ENCODE measurements at regions not wholly inside any gene's neighbourhood (a gene's known extent, or its start where the extent isn't known, plus 50 kb on each side); places are given as distances from the start of the nearest gene placed in this dataset.

DNA sequence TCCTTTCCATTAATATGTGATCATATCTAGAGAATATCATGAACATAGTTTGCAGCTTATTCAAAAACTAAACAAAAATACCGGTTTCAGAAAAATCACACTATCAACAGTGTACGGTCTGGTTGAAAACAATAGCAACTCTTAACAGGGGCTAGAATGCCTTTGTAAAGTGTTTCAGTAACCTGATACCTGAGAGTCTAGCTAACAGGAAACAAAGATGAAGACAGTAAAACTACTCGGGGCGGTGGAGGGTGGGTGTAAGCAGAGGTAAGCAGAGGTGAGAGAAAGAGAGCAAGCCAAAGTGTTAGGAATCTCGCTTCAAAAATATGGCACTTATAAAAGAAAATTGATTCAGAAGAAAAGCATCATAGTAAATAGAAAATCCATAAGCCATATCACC lies 109.0 kb upstream of the RGPD4 start:
- intact Hi-C loops (cut with DNase I; ENCODE audit: low total_unique reads), result no loop called here
- TF ChIP-seq POLR2AphosphoS5 (IDR thresholded peaks at IDR 0.05) (no peak), POLR2A (IDR thresholded peaks at IDR 0.05) (no peak), EP300 (IDR thresholded peaks at IDR 0.05) (no peak)
- TF ChIP-seq, protein P1, sequence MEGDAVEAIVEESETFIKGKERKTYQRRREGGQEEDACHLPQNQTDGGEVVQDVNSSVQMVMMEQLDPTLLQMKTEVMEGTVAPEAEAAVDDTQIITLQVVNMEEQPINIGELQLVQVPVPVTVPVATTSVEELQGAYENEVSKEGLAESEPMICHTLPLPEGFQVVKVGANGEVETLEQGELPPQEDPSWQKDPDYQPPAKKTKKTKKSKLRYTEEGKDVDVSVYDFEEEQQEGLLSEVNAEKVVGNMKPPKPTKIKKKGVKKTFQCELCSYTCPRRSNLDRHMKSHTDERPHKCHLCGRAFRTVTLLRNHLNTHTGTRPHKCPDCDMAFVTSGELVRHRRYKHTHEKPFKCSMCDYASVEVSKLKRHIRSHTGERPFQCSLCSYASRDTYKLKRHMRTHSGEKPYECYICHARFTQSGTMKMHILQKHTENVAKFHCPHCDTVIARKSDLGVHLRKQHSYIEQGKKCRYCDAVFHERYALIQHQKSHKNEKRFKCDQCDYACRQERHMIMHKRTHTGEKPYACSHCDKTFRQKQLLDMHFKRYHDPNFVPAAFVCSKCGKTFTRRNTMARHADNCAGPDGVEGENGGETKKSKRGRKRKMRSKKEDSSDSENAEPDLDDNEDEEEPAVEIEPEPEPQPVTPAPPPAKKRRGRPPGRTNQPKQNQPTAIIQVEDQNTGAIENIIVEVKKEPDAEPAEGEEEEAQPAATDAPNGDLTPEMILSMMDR (IDR thresholded peaks at IDR 0.05), result no peak
- Histone ChIP-seq H3K27ac (no peak overlapping the region), H3K36me3 (no peaks in the 10 kb centered on the region), H3K27me3 (no peaks in the 10 kb centered on the region), H3K9me3 (no peaks in the 10 kb centered on the region), H3K4me1 (peaks cover 0 to 2% (median 0%) of the 10 kb centered on the region in 4 donors), H3K4me3 (no peak overlapping the region)
- no peak for DNase-seq
- 31 to 43% (median 42%) methylated on average over 5 of the region's 5 CpGs for WGBS, 5 donors

DNA sequence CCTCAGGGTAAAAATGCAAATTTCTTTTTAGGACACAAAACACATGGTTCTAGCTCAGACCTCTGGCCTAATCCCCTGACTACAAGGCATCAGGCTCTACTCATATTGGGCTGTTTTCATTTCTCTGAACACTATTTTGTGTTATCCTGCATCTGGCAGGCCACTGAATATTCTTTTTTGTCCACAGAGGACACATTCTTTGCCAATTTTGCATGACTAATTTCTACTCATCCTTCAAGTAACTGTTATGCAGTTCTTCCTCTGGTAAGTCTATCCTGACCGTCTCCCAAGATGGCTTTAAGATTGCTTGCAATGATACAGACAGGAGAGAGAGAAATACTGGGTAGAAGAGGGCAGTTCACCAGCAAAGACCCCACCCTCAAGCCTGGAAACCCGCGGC lies 107.6 kb upstream of the RGPD4 start:
- Histone ChIP-seq H3K36me3 (no peaks in the 10 kb centered on the region), H3K27ac (no peak overlapping the region), H3K9me3 (no peaks in the 10 kb centered on the region), H3K4me3 (no peak overlapping the region), H3K4me1 (no peaks in the 10 kb centered on the region), H3K27me3 (no peaks in the 10 kb centered on the region)
- TF ChIP-seq, protein P1 (IDR thresholded peaks at IDR 0.05), result no peak
- TF ChIP-seq POLR2A (IDR thresholded peaks at IDR 0.05) (no peak), EP300 (IDR thresholded peaks at IDR 0.05) (no peak)
- DNase-seq, result no peak
- intact Hi-C loops (cut with DNase I; ENCODE audit: low total_unique reads), result no loop called here
- WGBS, 5 donors, result 84 to 94% (median 93%) methylated on average over 3 of the region's 3 CpGs

DNA sequence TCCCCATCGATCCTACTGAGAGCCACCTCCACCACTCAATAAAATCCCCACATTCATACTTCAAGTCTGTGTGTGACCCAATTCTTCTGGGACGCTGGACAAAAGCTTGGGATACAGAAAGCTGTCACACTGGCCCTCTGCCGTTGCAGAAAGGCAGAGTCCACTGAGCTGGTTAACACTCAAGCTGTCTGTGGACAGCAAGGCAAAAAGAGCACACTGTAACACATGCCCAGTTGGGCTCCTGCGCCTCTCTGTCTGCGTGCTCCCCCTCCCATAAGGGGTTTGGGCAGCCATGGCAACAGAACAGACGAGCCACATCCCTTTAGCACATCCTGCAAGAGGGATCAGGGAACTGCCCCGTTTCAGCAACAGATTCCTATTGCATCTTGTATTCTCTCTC lies 106.9 kb upstream of the RGPD4 start:
- Histone ChIP-seq H3K27ac (no peak overlapping the region), H3K9me3 (no peaks in the 10 kb centered on the region), H3K4me3 (no peak overlapping the region), H3K36me3 (no peaks in the 10 kb centered on the region), H3K27me3 (no peaks in the 10 kb centered on the region), H3K4me1 (no peaks in the 10 kb centered on the region)
- peak in 1 of 2 donors; percentile 4 for DNase-seq
- intact Hi-C loops (cut with DNase I; ENCODE audit: low total_unique reads), result no loop called here
- 64 to 72% (median 70%) methylated on average over 7 of the region's 7 CpGs for whole genome bisulfite sequencing, 5 donors
- no peak for TF ChIP-seq EP300 (IDR thresholded peaks at IDR 0.05)
- TF ChIP-seq POLR2A (IDR thresholded peaks at IDR 0.05), result no peak
- TF ChIP-seq, protein P1 (IDR thresholded peaks at IDR 0.05), result no peak
- no peak for TF ChIP-seq POLR2AphosphoS5 (IDR thresholded peaks at IDR 0.05)

DNA sequence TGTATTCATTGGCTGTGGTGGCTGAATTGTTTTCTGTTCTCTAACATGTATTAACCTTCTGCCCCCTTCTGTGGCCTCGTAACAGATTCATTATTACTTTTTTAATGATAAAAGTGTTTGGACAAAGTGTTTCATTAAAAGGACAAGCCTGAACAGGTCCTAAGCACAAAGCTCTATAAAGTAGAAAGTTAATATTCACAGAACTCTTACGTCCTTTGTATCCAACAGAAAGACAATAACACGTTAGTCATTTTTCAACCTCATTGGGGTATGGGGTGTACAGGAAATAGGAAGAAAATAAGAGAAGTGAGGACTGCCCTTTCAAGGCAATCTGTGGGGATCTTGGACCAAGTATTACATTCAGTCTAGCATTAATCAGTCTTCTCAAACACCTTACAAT lies 105.5 kb upstream of the RGPD4 start:
- Histone ChIP-seq H3K27ac (no peak overlapping the region), H3K4me1 (no peaks in the 10 kb centered on the region), H3K36me3 (no peaks in the 10 kb centered on the region), H3K27me3 (no peaks in the 10 kb centered on the region), H3K9me3 (no peaks in the 10 kb centered on the region), H3K4me3 (no peak overlapping the region)
- no peak for DNase-seq
- 29 to 51% (median 34%) methylated on average over 3 of the region's 3 CpGs for WGBS, 5 donors
- intact Hi-C loops (cut with DNase I; ENCODE audit: low total_unique reads), result no loop called here
- TF ChIP-seq POLR2A (IDR thresholded peaks at IDR 0.05) (no peak), POLR2AphosphoS5 (IDR thresholded peaks at IDR 0.05) (no peak), EP300 (IDR thresholded peaks at IDR 0.05) (no peak)
- TF ChIP-seq, protein P1 (IDR thresholded peaks at IDR 0.05), result no peak

Data from stomach (tissue), 8 donors.